GM19324 (cell line): ENCODE measurements at regions not wholly inside any gene's neighbourhood (a gene's known extent, or its start where the extent isn't known, plus 50 kb on each side); places are given as distances from the start of the nearest gene placed in this dataset.
"Not testable (repeated sequence)": the region's sequence is repeated elsewhere in the genome, so short reads cannot be mapped to it uniquely, and the experiment has no call there.

Experiments used
- ATAC-seq: cut with Tn5 transposase; IDR thresholded peaks from one replicate; pipeline ENCODE4 v1.9.1; 2021; ENCODE audit warnings: mild to moderate bottlenecking, moderate library complexity; ENCODE audit not compliant: unreplicated experiment, low FRiP score

DNA sequence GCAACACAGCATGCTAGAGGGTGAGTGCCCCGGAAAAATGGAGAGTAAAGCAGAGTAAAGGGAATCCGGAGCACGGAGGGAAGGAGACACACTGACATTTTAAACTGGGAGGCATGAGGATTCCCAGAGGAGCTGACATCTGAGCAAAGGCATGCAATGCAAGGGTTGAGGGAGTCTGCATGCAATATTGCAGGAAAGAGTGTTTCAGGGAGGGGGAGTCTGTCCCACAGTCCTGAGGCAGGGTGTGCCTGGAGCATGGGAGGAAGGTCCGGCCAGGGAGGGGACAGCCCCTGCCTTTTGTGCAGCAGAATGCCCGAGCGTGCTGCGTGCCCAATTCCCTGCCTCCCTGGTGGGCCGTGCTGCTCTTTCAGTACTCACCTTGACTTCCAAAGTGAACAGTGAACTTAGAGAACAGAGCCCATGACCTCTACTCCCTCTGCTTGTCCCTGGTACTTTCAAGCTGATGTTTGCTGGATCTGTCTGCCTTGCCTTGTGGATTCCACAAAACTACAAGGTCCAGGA is 163.9 kb downstream of the IGLL1 start:
- ATAC-seq = not testable (repeated sequence)

DNA sequence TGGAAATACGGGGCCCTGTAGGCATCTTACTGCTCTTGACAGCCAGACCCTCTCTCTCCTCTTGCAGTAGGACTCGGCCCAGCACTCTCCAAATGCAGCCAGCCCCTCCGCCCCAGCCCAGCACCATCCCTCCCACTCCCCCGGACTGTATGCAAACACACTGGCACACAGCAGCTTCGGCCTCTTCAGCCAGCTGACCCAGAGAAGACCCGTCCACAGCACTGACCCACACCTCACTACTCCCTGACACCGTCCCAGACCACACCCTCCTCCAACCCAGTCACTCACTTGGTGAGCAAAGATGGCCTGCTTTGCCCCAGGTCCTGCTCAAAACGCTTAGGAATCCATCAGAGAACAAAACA is 164.6 kb downstream of the IGLL1 start:
- no peak for ATAC-seq

DNA sequence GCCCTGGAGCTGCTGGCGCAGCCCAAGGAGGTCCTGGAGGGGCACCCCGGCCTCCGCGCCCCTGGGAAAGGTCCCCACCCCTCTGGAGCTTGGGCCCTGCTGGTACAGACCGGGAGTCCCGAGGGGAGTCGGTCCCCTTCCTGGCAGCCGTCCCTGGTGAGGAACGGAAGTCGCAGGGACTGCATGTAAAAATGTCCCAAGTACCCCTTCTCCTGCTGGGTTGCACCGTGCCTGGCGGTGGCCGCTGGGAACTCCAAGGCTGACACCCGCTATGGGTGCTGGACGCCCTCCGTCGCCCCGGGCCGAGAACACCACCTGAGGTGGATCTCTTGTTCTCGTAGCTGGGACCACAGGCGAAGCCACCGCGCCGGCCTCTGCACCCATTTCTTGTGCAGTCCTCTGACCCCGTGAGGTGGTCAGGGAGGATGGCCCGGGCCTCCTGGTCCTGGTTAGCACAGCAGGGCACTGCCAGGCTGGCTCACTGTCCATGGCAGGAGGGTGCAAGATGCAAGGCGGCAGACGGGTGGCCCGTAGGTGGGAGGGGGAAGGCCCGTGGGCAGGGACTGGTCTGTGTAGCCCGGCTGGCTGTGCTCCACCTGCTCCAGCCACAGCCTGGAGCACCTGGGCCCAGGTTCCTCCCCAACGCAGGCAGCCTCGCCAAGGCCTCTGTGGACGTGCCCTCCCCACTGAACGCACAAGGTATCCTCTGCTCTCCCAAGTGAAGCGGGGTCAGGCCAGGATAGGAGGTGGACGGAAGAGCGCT is 165.2 kb downstream of the IGLL1 start:
- no peak for ATAC-seq

DNA sequence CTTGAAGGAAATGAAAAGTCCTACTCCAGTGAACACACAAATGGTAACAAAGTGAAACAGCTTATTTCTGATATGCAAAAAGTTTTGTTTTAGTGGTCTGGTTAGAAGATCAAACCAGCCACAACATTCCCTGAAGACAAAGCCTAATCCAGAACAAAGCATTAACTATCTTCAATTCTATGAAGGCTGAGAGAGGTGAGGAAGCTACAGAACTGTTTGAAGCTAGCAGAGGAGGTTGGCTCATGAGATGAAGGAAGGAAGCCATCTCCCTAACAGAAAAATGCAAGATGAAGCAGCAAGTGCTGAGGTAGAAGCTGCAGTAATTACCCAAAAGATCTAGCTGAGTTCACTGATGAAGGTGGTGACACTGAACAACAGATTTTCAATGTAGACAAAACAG is 168.4 kb downstream of the IGLL1 start:
- ATAC-seq = no peak

DNA sequence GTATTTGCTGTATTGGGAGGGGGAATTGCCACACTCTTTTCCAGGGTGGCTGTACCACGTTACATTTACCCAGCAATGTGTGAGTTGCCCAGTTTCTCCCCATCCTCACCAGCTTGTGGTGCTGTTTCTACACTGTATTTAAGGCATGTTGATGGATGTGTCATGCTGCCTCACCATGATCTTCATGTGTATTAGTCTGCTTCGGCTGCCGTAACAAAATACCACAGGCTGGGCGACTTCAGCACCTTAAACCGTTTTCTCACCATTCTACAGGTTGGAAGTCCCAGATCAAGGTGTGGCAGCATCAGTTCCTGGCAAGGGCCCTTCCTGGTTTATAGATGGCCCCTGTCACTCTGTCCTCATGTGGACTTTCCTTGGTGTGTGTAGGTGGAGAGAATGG is 169.7 kb downstream of the IGLL1 start:
- no peak for ATAC-seq

DNA sequence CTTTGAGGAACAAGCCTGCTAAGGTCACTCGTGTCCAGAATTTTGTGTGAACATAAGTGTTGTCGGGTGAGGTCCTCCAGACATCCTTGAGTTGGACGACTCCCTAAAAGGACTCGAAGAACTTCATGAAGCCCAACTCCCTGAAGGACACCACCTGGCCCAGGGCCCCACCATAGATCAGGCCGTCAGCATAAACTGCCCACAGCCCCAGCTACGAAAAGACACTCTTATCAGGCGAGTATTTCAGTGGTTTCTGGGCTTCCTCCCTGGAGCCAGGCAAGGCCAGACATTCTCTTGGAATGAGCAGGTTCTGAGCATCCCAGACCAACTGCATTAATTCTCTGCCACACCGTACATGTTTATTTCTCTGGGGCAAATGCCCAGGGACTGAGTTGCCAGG is 170.1 kb downstream of the IGLL1 start:
- no peak for ATAC-seq

DNA sequence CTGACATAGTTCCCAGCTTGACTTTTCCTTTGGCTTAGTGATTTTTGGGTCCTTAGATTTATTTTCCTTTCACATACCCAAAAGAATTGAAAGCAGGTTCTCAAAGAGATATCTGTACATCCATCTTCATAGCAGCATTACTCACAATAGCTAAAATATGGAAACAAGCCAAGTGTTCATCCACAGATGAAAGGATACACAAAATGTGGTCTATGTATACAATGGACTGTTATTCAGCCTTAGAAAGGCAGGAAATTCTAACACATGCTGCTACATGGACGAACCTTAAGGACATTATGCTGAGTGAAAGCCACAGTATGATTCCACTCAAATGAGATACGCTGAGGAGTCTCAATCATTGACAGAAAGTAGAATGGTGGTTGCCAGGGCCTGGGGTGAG is 171.8 kb downstream of the IGLL1 start:
- no peak for ATAC-seq

DNA sequence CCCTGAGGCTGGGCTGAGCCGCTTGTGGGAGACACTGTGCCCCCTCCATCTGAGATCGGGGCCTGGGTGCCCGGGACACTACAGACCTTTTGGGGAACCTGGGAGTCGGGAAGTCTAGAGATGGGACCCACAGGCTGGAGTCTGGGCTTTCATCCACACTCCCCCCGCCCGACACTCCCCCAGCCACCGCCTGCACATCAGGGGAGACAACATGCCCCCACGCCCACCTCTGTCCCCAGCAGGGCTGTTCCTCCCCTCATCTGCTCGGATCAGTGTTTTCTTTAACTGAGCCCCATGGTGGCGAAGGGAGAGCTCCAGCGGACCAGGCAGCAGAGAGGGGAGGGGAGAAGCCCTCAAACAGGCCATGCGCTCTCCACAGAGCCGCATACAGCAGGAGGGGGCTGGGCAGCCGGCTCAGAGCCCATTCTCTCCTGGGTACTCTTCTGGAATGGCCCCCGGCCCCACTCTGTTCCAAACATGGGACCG is 174.7 kb downstream of the IGLL1 start:
- no peak for ATAC-seq

DNA sequence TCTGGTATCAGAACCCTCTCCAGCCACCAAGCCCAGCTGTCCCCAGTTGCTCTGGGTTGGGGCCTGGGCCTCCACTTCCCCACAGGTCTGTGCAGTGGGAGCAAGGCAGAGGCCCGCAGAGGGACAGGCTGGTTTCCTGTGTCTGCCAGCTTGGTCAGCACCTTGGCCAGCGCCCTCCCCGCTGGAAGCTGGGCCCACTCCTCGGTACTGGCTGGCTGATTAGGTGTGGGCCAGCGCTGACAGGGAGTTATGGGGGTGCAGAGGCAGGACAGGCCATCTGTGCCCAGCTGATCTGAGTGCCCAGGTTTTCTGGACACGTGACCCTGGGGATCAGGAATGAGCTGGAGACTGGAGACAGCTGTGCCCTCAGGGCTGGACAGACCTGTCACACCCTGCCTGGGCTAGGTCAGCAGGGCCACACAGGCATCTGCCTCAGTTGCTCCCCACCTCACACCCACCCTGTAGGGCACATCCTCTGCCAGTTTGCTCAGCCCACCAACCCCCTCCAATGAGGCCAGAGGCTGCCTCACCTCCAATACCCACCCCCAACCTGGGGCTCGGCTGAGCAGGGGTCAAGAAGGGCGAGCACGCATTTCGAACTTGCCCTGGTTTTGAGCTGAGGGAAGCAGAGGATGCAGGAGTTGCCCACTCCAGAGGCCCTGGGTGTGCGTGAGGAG is 175.3 kb downstream of the IGLL1 start:
- no peak for ATAC-seq

DNA sequence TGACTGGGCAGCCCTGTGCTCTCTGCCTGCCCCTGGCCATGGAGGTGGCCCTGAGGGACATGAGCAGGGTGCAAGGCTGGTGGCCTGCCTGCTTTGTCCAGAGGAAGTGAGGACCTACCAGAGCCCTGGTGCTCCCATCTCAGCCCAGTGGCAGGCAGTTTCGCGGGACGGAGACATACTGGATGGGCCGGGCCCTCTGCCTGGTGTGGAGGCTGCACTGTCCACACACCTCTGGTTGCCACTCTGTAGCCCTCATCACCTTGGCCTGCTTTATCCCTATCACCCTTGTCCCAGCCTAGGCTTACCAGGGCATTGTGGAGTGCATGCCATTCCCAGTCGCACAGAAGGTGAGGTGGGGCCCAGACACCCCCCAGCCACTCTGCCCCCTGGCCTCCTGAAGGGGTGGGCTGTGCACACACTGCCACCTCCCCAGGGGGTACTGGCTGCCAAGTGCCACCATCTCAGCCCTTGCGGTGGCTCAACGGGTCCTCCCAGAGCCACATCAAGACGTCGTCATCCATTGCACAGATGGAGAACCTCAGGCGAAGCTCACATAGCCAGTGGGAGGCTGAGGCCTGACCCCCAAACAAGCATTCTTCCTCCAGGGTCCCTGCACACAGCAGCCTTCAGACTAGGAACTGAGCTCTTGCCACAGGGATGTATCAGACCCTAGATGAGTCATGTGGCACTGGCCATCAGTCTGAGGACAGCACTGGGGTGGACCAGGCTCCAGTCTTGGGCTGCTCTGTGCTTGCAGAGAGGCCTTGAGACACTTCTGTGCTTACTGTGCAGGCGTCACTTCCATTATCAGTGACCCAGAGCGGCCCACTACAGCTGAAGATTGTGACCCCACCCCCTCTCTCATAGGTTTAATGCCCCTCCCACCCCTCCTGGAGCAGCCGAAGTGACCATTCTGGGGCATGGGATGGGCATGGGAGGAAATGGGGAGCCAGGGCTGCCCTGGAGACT is 176.1 kb downstream of the IGLL1 start:
- no peak for ATAC-seq

DNA sequence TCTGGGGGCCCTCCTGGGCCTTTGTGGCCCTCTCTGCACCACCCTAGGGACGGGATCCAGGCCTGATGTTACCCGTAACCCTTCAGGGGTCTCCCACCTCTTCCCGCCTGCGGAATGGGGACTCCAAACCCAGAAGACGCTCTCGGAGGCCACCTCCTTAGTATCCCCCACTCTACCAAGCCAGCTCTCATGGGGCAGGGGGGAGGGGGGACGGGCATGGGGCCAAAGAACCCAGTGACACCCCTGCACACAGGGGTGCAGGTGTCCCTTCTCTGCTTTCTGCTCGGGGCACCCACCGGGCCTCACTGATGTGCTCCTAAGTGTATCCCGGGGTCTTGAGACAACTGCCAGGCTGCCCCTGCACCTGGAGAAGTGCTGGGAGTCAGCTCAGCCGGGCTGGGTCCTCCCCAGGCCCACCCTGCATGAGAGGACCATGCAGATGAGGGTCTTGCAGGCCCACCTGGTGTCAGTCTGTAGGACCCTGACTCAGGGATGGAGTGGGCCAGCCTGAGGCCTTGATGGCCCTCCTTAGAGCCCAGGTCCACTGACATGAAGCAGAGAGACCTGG is 176.9 kb downstream of the IGLL1 start:
- no peak for ATAC-seq

DNA sequence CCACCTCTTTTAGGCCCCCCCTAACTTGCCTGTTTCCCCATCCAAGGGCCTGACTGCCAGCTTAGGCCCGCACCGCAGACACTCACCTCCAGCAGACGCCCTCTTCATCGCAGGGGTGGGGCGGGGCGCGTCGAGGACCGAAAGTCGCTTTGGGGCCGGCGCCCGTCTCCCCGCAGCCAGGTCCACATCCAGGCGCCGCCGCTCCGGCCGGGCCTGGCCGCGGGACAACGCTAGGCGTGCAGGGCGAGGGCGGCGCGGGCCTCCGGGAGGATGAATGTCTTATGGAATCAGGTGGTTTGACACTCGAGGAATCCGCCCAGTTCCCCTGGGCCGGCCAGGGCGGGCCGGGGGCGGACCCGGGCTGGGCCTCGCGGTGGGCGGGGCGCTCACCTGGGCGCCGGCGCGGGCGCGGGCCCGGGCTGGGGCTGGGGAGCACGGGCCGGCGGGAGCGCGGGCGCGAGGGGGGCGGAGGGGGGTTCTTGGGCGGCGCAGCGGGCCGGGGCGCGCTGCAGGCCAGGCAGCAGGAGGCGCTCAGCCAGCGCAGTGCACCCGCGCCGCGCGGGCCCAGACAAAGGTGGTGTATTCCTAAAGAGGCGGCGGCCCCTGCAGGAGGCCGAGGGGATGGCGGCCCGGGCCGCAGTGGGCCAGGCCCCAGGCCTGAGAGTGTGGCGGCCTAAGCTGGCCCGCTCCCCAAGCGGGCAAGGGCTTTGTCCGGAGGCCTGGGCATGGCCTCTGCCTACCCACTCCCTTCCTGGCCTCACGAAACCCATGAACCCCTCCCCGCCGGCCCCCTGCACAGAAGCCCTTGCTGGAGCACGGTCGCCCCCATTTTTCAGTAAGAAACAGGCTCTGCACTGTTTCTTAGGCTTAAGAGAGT is 177.6 kb downstream of the IGLL1 start:
- peak; percentile 56 for ATAC-seq

DNA sequence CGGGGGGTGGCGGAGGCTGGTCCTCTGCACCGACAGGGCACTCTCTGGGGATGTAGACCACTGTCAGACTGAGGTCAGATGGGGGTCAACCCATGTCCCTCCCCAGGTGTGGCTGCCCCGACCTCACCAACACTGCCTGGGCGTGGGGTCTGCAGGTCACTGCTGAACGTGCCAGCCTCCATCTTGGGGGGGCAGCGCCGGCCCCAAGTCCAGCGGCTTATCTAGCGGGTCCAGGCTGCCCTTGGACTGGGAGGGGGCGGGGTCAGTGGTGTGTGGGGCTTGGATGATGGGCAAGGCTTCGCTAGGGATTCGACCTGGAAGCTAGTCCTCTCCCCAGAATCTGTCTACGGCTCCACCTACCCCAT is 178.2 kb downstream of the IGLL1 start:
- ATAC-seq = no peak

DNA sequence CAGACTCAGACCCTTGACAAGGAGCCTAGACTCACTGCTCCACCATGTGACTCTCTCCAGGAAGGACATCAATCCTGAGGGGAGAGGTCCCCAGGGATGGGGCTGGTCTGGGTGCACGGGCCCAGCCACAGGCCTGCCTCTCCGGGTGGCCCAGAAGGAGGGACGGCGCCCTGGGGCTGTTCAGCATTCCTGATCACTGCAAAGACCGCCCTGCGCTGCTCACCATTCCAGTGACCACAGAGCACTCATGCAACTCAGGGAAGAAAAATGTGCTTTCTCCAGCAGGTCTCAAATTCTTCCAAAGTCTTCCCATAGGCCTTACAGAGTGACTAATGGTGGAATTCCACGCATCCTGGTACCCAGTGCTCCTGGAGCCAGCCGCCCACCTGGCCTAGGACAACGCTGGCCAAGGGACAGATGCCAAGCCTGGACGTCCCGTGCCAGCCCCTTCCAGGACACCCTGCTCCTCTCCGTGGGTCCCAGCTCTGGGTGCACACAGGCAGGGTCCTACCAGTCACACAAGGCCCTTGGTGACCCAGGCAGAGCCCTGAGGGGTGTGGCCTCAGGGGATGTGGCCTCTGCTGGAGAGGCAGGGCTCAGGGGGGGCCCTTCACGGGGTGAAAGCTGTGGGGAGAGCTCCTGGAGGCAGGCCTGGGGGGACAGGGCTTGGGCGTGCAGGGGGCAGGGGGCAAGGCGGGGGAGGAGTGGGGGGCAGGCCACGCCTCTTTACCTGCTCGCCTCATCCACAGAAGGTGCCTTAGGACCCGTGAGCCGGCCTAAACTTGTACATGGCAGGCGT is 178.8 kb downstream of the IGLL1 start:
- no peak for ATAC-seq

DNA sequence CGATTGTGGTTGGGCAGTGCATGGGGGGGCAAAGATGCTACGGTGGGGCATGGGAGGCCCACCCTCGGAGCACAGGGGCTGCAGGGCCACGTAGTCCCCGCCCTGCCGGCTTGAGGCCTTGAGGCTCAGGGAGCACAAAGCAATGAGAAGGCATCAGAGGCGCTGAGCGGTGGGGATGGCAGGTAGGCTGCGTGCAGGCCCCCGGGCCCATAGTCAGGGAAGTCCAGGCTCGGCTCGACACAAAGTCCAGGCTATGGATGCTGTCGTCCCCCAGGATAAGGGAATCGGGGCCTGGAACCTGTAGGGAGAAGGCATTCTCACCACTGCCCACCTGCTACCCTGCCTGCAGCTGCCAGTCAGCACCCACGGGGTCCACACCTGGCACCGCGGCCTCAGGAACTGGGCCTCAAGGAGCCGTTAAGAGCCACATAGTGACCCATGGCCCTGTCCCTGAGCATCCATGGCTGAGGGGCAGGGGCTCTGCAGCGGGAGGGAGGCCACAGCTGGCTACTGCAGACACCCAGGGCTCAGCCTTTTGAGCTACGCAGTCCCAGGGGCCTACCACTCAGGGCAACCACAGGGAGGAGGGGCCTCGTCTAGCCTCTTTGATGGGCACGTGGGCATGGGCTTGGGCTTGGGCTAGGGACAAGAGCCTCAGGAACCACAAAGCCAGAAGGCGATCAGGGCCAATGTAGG is 179.7 kb downstream of the IGLL1 start:
- ATAC-seq = no peak

DNA sequence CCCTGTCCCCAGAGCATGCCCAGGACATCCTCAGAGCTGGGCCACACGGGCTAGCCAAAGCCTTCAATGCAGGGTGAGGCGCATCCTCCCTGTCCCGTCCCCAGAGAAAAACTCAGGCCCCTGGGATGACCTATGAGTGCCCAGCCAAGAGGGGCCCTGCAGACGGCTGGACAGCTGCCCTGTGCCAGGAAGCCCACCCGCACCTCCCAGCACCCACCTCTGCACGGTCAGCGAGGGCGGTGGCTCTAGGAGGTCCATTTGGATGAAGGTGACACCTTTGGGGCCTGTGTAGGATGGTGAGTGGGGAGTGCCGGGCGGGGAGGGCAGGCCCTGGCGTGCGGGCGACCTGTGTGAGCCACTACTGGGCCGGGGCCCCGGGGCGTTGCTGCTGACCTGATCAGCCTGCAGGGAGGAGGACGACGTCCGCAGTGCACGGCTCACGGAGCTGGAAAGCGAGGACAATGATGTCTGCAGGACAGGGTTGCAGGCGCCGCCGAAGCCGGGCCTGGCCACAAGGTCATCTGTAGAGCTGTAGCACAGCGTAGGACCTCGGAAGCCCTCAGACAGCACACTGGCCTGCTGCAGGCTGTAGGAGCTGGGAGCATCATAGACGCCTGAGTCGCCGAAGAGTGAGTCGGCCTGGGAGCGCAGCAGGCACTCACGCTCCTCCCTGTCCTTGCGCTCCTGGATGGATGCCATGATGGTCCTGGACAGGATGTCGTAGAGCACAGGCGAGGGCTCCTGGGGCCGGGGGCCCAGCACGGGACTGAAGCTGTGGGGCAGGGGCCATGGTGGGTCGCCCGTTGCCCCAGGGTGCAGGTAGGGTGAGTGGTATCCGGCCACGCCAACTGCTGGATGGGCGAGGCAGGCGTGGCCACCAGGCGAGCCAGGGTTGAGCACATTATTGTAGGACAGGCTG is 180.5 kb downstream of the IGLL1 start:
- ATAC-seq = no peak

DNA sequence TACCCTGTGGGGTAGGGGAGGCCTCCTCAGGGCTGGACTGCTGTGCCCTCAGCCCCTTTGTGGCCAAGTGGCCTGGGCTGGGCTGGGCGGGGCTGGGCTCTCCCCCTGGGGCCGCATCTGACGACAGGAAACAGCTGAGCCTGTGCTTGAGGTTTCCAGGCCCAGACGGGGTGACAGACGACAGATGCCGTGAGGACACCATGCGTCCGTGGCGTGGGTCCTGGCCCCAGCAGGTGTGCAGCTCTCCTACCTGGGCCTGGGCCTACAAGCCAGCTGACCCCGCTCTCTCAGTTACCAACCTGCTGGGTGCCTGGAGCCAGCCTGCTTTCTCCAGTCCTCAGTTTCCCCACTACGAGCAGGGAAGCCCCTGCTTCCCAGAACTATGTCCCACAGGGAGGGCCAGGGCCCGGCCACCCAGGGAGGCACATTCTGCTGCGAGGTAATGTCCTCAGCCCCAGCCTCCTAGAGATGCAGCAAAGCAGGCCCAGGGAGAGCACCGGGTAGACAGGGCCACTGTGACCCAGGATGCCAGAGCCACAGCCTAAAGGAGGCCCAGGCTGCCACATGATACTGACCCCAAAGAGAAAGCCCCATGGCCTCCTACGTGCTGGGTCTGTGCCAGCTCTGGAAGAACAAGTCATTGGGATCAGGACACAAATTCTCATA is 181.3 kb downstream of the IGLL1 start:
- no peak for ATAC-seq
